Activated naive CD4-positive, alpha-beta T cell treated with anti-CD3 and anti-CD28 coated beads, Interleukin-2, amount 50 U/mL, for 72 hours (primary cell): ENCODE measurements at regions not wholly inside any gene's neighbourhood (a gene's known extent, or its start where the extent isn't known, plus 50 kb on each side); places are given as distances from the start of the nearest gene placed in this dataset.

Experiments used
- ATAC-seq, 2 donors: fragments of 150-1000 bp; cut with Tn5 transposase; 2 replicates each; pipeline ENCODE4 v1.10.0; 2021; ENCODE audit warnings: mild to moderate bottlenecking in 2 of 2, moderate library complexity in 2 of 2
- DNase-seq, 2 donors: peaks; one replicate each; pipeline ENCODE4 v3.0.0; 2021 to 2022; ENCODE audit warnings: low spot score in 2 of 2
- H3K27ac Mint-ChIP-seq, 2 donors: one replicate each; pipeline ENCODE4 v1.8.0; 2022; ENCODE audit warnings: mild to moderate bottlenecking in 2 of 2, mixed read lengths in 2 of 2
- H3K36me3 Mint-ChIP-seq, 2 donors: one replicate each; pipeline ENCODE4 v1.8.0; 2022; ENCODE audit warnings: mixed read lengths in 2 of 2
- H3K9me3 Mint-ChIP-seq, 2 donors: one replicate each; pipeline ENCODE4 v1.8.0; 2022; ENCODE audit warnings: mixed read lengths in 2 of 2

GRCh38 chr2:225739328-225739727 lies 339.8 kb downstream of the NYAP2 start:
- H3K9me3 Mint-ChIP-seq, result peaks cover 0 to 5% of the 10 kb centered on the region in 2 donors
- H3K27ac Mint-ChIP-seq, result no peak overlapping the region
- no peak for DNase-seq
- ATAC-seq, result no peak
- H3K36me3 Mint-ChIP-seq, result no peaks in the 10 kb centered on the region

GRCh38 chr2:225738735-225739134 lies 339.2 kb downstream of the NYAP2 start:
- no peak for DNase-seq
- no peak overlapping the region for H3K27ac Mint-ChIP-seq
- no peak for ATAC-seq
- H3K36me3 Mint-ChIP-seq, result no peaks in the 10 kb centered on the region
- peaks cover 0 to 5% of the 10 kb centered on the region in 2 donors for H3K9me3 Mint-ChIP-seq

GRCh38 chr2:225737556-225737955 lies 338.0 kb downstream of the NYAP2 start:
- ATAC-seq (no peak), DNase-seq (no peak)
- Mint-ChIP-seq H3K9me3 (no peaks in the 10 kb centered on the region), H3K36me3 (no peaks in the 10 kb centered on the region), H3K27ac (no peak overlapping the region)

- H3K36me3 Mint-ChIP-seq, result no peaks in the 10 kb centered on the region
- DNase-seq (no peak), ATAC-seq (no peak)
- no peaks in the 10 kb centered on the region for H3K9me3 Mint-ChIP-seq
- H3K27ac Mint-ChIP-seq, result no peak overlapping the region
These were observed 336.3 kb downstream of the NYAP2 start for GRCh38 chr2:225735844-225736243.

GRCh38 chr2:225725726-225726125 lies 326.2 kb downstream of the NYAP2 start:
- H3K27ac Mint-ChIP-seq, result no peak overlapping the region
- H3K36me3 Mint-ChIP-seq, result no peaks in the 10 kb centered on the region
- no peak for ATAC-seq

More at GRCh38 chr2:225725726-225726125, 326.2 kb downstream of the NYAP2 start:
- no peaks in the 10 kb centered on the region for H3K9me3 Mint-ChIP-seq
- DNase-seq, result no peak
